Smooth muscle cell (in vitro differentiated cells): ENCODE measurements at regions not wholly inside any gene's neighbourhood (a gene's known extent, or its start where the extent isn't known, plus 50 kb on each side); places are given as distances from the start of the nearest gene placed in this dataset.

ENCODE experiments used
- DNase-seq: peaks from one replicate; lab custom pipeline; 2025; ENCODE audit not compliant: unreplicated experiment; lab: John Stamatoyannopoulos, UW
- H2AFZ ChIP-seq: fragments of 200-600 bp; sonication (generic); 2 replicates; pipeline ENCODE4 v1.6.0; 2016; ENCODE audit warnings: antibody characterized with exemption, low read depth, mild to moderate bottlenecking
- H3F3A ChIP-seq: fragments of 200-600 bp; sonication (generic); 2 replicates; pipeline ENCODE4 v1.6.0; 2017; ENCODE audit warnings: antibody characterized with exemption, low read depth
- H3K27ac ChIP-seq: fragments of 200-600 bp; sonication (generic); 2 replicates; pipeline ENCODE4 v1.5.1; 2016; ENCODE audit warnings: low read depth, mild to moderate bottlenecking
- H3K27me3 ChIP-seq: fragments of 200-600 bp; sonication (generic); 2 replicates; pipeline ENCODE4 v1.6.1; 2016; ENCODE audit warnings: low read depth, mild to moderate bottlenecking
- H3K36me3 ChIP-seq: fragments of 200-600 bp; sonication (generic); 2 replicates; pipeline ENCODE4 v1.5.1; 2016; ENCODE audit warnings: low read depth
- H3K4me1 ChIP-seq: fragments of 200-600 bp; sonication (generic); 2 replicates; pipeline ENCODE4 v1.5.1; 2016; ENCODE audit warnings: low read depth
- H3K4me2 ChIP-seq: fragments of 200-600 bp; sonication (generic); 2 replicates; pipeline ENCODE4 v1.6.0; 2016; ENCODE audit warnings: mild to moderate bottlenecking
- H3K4me3 ChIP-seq: fragments of 200-600 bp; sonication (generic); 2 replicates; pipeline ENCODE4 v1.5.1; 2016; ENCODE audit warnings: mild to moderate bottlenecking
- H3K79me2 ChIP-seq: fragments of 200-600 bp; sonication (generic); 2 replicates; pipeline ENCODE4 v1.6.0; 2016; ENCODE audit warnings: low read depth, mild to moderate bottlenecking
- H3K9ac ChIP-seq: fragments of 200-600 bp; sonication (generic); 2 replicates; pipeline ENCODE4 v1.6.0; 2016; ENCODE audit warnings: low read depth
- H3K9me3 ChIP-seq: fragments of 200-600 bp; sonication (generic); replicated peaks from 2 replicates; pipeline ENCODE4 v1.5.1; 2016; ENCODE audit warnings: low read depth
- H4K20me1 ChIP-seq: fragments of 200-600 bp; sonication (generic); 2 replicates; pipeline ENCODE4 v1.6.0; 2016; ENCODE audit warnings: low read depth
- WGBS: methylation state at CpG from one replicate; pipeline ENCODE4 v1.1.7; 2016; ENCODE audit warnings: low lambda C conversion rate; 5-methylcytosine and 5-hydroxymethylcytosine counted together
- TF ChIP-seq, protein P1 (sequence below): fragments of 200-600 bp; sonication (generic); IDR thresholded peaks from 2 replicates; pipeline ENCODE4 v1.5.1; 2017; ENCODE audit warnings: borderline replicate concordance, mild to moderate bottlenecking, antibody characterized with exemption; ENCODE audit not compliant: insufficient read depth, poor library complexity, severe bottlenecking

DNA sequence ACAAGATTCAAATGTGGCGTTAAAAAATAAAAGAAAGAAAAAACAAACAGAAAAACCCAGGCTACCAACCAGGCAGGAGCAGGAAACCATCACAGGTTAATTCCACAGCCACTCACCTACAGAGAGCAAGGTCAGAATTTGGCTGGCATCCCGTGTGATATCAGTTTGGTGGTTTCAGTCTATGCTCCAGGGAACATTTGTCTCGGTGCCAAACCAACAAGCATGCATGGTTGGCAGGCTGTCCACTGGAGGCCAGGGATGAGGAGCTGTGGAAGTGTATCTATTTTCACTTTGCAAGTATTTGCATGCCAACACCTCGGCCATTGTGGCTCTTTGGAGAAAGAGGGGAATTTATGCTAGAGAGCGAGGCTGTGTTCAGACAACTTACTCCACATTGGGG lies 53.1 kb upstream of the PROX1 start:
- H3K4me2 ChIP-seq: no peak overlapping the region
- H3K36me3 ChIP-seq: no peaks in the 10 kb centered on the region
- 75% methylated on average over 5 of the region's 5 CpGs for WGBS
- no peak overlapping the region for H3K4me3 ChIP-seq
- TF ChIP-seq, protein P1, sequence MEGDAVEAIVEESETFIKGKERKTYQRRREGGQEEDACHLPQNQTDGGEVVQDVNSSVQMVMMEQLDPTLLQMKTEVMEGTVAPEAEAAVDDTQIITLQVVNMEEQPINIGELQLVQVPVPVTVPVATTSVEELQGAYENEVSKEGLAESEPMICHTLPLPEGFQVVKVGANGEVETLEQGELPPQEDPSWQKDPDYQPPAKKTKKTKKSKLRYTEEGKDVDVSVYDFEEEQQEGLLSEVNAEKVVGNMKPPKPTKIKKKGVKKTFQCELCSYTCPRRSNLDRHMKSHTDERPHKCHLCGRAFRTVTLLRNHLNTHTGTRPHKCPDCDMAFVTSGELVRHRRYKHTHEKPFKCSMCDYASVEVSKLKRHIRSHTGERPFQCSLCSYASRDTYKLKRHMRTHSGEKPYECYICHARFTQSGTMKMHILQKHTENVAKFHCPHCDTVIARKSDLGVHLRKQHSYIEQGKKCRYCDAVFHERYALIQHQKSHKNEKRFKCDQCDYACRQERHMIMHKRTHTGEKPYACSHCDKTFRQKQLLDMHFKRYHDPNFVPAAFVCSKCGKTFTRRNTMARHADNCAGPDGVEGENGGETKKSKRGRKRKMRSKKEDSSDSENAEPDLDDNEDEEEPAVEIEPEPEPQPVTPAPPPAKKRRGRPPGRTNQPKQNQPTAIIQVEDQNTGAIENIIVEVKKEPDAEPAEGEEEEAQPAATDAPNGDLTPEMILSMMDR: no peak
- H3K79me2 ChIP-seq: no peaks in the 10 kb centered on the region
- H3K4me1 ChIP-seq: no peaks in the 10 kb centered on the region
- H3K9ac ChIP-seq: no peak overlapping the region
- no peaks in the 10 kb centered on the region for H3K27me3 ChIP-seq
- no peak for DNase-seq
- no peaks in the 10 kb centered on the region for H3K9me3 ChIP-seq
- H3F3A ChIP-seq: no peaks in the 10 kb centered on the region
- no peak overlapping the region for H2AFZ ChIP-seq
- no peak overlapping the region for H3K27ac ChIP-seq
- no peaks in the 10 kb centered on the region for H4K20me1 ChIP-seq

DNA sequence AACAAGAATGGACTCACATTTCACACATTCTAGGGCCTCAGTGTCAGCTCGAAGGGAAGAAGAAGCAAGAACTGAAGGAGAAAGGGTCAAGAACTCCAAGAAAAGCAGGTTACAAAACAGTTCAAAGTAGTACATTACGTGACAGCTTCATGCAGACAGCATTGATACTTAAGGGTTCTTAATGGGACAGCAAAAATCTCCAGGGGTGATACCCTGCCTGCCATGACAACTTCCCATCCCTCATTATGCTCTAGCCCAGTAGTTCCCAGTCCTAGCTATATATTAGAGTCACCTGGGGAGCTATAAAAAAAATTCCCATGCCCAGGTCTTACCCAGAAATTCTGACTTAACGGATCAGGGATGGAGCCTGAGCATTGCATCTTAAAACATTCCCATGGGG lies 51.2 kb upstream of the PROX1 start:
- H3K4me2 ChIP-seq: no peak overlapping the region
- no peaks in the 10 kb centered on the region for H3K36me3 ChIP-seq
- DNase-seq: no peak
- H4K20me1 ChIP-seq: no peaks in the 10 kb centered on the region
- no peaks in the 10 kb centered on the region for H3F3A ChIP-seq
- H2AFZ ChIP-seq: no peak overlapping the region
- TF ChIP-seq, protein P1: no peak
- H3K4me1 ChIP-seq: no peaks in the 10 kb centered on the region
- H3K27ac ChIP-seq: no peak overlapping the region
- H3K9me3 ChIP-seq: no peaks in the 10 kb centered on the region
- no peak overlapping the region for H3K9ac ChIP-seq
- 87% methylated on average over 3 of the region's 3 CpGs for WGBS
- no peaks in the 10 kb centered on the region for H3K27me3 ChIP-seq
- no peaks in the 10 kb centered on the region for H3K79me2 ChIP-seq
- H3K4me3 ChIP-seq: no peak overlapping the region
